PC-9 (cell line): ENCODE measurements at regions not wholly inside any gene's neighbourhood (a gene's known extent, or its start where the extent isn't known, plus 50 kb on each side); places are given as distances from the start of the nearest gene placed in this dataset.

Experiments used
- BruUV-seq: library from RNA; stranded (reverse); fragments of 400-500 nt; replicated peaks from 2 replicates; lab custom pipeline; 2021; lab: Mats Ljungman, UMichigan
- CTCF ChIA-PET: fragments of 300-600 bp; sonication (Branson Sonifier 250); formaldehyde crosslinking; loops from one replicate; lab custom pipeline; 2022; ENCODE audit warnings: antibody characterized with exemption; lab: Charles Lee
- POLR2A ChIA-PET: fragments of 300-600 bp; sonication (Branson Sonifier 250); formaldehyde crosslinking; loops from one replicate; lab custom pipeline; 2022; ENCODE audit warnings: antibody characterized with exemption; ENCODE audit not compliant: unreplicated experiment; lab: Charles Lee
- DNase-seq, 2 experiments: peaks; one replicate each; pipeline versions ENCODE4 v3.0.0 to v3.0.0-alpha.2; 2015 to 2022; ENCODE audit warnings: mixed read lengths in 1 of 2
- H2AFZ ChIP-seq: fragments of 200-600 bp; sonication (generic); 2 replicates; pipeline ENCODE4 v1.8.1; 2017; ENCODE audit warnings: antibody characterized with exemption
- H3F3A ChIP-seq: fragments of 200-600 bp; sonication (generic); 2 replicates; pipeline ENCODE4 v1.8.1; 2017; ENCODE audit warnings: antibody characterized with exemption, mild to moderate bottlenecking, low read depth; ENCODE audit not compliant: insufficient read depth
- H3K27ac ChIP-seq: fragments of 200-600 bp; sonication (generic); 2 replicates; pipeline ENCODE4 v1.6.1; 2016; ENCODE audit warnings: mixed run types
- H3K27me3 ChIP-seq: fragments of 200-600 bp; sonication (generic); 2 replicates; pipeline ENCODE4 v1.6.1; 2016; ENCODE audit warnings: low read depth, mixed run types; ENCODE audit not compliant: insufficient read depth
- H3K36me3 ChIP-seq: fragments of 200-600 bp; sonication (generic); 2 replicates; pipeline ENCODE4 v1.6.1; 2016; ENCODE audit warnings: low read depth, mixed run types
- H3K4me1 ChIP-seq: fragments of 200-600 bp; sonication (generic); replicated peaks from 2 replicates; pipeline ENCODE4 v1.6.1; 2016; ENCODE audit warnings: mixed run types; ENCODE audit not compliant: insufficient read depth
- H3K4me2 ChIP-seq: fragments of 200-600 bp; sonication (generic); 2 replicates; pipeline ENCODE4 v1.6.1; 2017; ENCODE audit warnings: mixed run types
- H3K4me3 ChIP-seq: fragments of 200-600 bp; sonication (generic); 2 replicates; pipeline ENCODE4 v1.6.1; 2016; ENCODE audit warnings: mixed run types
- H3K79me2 ChIP-seq: fragments of 200-600 bp; sonication (generic); 2 replicates; pipeline ENCODE4 v1.6.1; 2017; ENCODE audit warnings: low read depth, mixed run types
- H3K9me2 ChIP-seq: fragments of 200-600 bp; sonication (generic); 2 replicates; pipeline ENCODE4 v1.8.1; 2017; ENCODE audit warnings: mild to moderate bottlenecking; ENCODE audit not compliant: insufficient read depth
- H3K9me3 ChIP-seq: fragments of 200-600 bp; sonication (generic); 2 replicates; pipeline ENCODE4 v1.8.1; 2016; ENCODE audit warnings: low read depth; ENCODE audit not compliant: insufficient read depth
- H4K20me1 ChIP-seq: fragments of 200-600 bp; sonication (generic); 2 replicates; pipeline ENCODE4 v1.8.1; 2017; ENCODE audit not compliant: insufficient read depth
- EZH2 ChIP-seq: fragments of 200-600 bp; sonication (generic); IDR thresholded peaks from 2 replicates; pipeline ENCODE4 v1.8.0; 2017; ENCODE audit warnings: antibody characterized with exemption, low read depth
- intact Hi-C: fragments of 100-400 bp; cut with micrococcal nuclease; formaldehyde crosslinking; loops from one replicate; pipeline ENCODE4 v1.10.0; 2022; ENCODE audit not compliant: unreplicated experiment
- TF ChIP-seq, protein P1 (sequence below): fragments of 200-600 bp; sonication (generic); conservative IDR thresholded peaks from 2 replicates; pipeline ENCODE4 v1.6.1; 2017; ENCODE audit warnings: mixed run types, antibody characterized with exemption, mild to moderate bottlenecking, moderate library complexity

- Histone ChIP-seq H3K27me3 (no peaks in the 10 kb centered on the region), H3K27ac (no peak overlapping the region), H3K79me2 (no peaks in the 10 kb centered on the region), H3K4me2 (no peak overlapping the region), H4K20me1 (no peaks in the 10 kb centered on the region), H3K4me1 (no peaks in the 10 kb centered on the region), H3K36me3 (no peaks in the 10 kb centered on the region), H3K4me3 (no peak overlapping the region), H3F3A (no peaks in the 10 kb centered on the region), H3K9me2 (no peaks in the 10 kb centered on the region), H3K9me3 (no peaks in the 10 kb centered on the region), H2AFZ (no peak overlapping the region)
- intact Hi-C loops = no loop called here
- no TSS peak for BruUV-seq
- CTCF ChIA-PET = no interaction called here
- TF ChIP-seq EZH2 = no peak
- TF ChIP-seq, protein P1, sequence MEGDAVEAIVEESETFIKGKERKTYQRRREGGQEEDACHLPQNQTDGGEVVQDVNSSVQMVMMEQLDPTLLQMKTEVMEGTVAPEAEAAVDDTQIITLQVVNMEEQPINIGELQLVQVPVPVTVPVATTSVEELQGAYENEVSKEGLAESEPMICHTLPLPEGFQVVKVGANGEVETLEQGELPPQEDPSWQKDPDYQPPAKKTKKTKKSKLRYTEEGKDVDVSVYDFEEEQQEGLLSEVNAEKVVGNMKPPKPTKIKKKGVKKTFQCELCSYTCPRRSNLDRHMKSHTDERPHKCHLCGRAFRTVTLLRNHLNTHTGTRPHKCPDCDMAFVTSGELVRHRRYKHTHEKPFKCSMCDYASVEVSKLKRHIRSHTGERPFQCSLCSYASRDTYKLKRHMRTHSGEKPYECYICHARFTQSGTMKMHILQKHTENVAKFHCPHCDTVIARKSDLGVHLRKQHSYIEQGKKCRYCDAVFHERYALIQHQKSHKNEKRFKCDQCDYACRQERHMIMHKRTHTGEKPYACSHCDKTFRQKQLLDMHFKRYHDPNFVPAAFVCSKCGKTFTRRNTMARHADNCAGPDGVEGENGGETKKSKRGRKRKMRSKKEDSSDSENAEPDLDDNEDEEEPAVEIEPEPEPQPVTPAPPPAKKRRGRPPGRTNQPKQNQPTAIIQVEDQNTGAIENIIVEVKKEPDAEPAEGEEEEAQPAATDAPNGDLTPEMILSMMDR = no peak
- DNase-seq = no peak
- POLR2A ChIA-PET = no interaction called here
Observed at GRCh38 chr5:63648376-63648775, 313.9 kb downstream of the HTR1A start.

- Histone ChIP-seq H2AFZ (no peak overlapping the region), H3K9me2 (peaks cover 3% of the 10 kb centered on the region; the same call in 1 of the 2 replicates), H3K27me3 (no peaks in the 10 kb centered on the region), H3K4me2 (no peak overlapping the region), H3K4me3 (no peak overlapping the region), H3F3A (no peaks in the 10 kb centered on the region), H3K4me1 (no peaks in the 10 kb centered on the region), H3K36me3 (no peaks in the 10 kb centered on the region), H3K79me2 (no peaks in the 10 kb centered on the region), H4K20me1 (no peaks in the 10 kb centered on the region), H3K27ac (no peak overlapping the region), H3K9me3 (no peaks in the 10 kb centered on the region)
- ChIA-PET CTCF (no interaction called here), POLR2A (no interaction called here)
- TF ChIP-seq, protein P1 = no peak
- no peak for DNase-seq
- BruUV-seq = no TSS peak
- intact Hi-C loops = no loop called here
Observed at GRCh38 chr5:63629951-63630630, 332.2 kb downstream of the HTR1A start.

DNA sequence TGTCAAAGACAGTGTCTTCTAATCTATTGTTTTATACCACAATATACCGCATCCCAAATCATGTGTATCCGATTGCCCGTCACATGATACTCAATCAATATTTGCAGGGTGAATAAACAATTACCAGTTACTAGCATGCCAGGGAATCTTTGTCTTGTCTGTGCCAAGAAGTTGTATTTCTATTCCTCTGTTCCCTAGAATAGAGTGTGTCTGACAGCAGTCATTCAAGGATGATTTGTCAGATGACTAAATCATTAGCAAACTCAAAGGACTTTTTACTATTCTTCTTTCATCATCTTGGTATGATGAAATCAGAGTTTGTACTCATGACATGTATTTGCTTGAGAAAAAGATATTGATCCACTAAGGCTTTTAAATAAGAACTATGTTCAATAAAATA is 348.8 kb downstream of the HTR1A start:
- CTCF ChIA-PET = no interaction called here

More for the DNA sequence above, 348.8 kb downstream of the HTR1A start:
- Histone ChIP-seq H2AFZ (no peak overlapping the region), H3K4me2 (no peak overlapping the region), H3K9me3 (no peaks in the 10 kb centered on the region), H4K20me1 (no peaks in the 10 kb centered on the region), H3K79me2 (no peaks in the 10 kb centered on the region), H3K27me3 (no peaks in the 10 kb centered on the region), H3K4me3 (no peak overlapping the region), H3K36me3 (no peaks in the 10 kb centered on the region), H3K4me1 (no peaks in the 10 kb centered on the region), H3F3A (no peaks in the 10 kb centered on the region), H3K27ac (no peak overlapping the region), H3K9me2 (no peaks in the 10 kb centered on the region; the same call in 1 of the 2 replicates)
- no peak for TF ChIP-seq EZH2
- TF ChIP-seq, protein P1 = no peak
- intact Hi-C loops = no loop called here
- no TSS peak for BruUV-seq
- no peak for DNase-seq
- POLR2A ChIA-PET = no interaction called here
